B cell (primary cell): ENCODE measurements at regions not wholly inside any gene's neighbourhood (a gene's known extent, or its start where the extent isn't known, plus 50 kb on each side); places are given as distances from the start of the nearest gene placed in this dataset.

ENCODE experiments used
- ATAC-seq: fragments of 200-7000 bp; cut with Tn5 transposase; one replicate; pipeline ENCODE4 v1.10.0; 2021; ENCODE audit warnings: low read depth, mild to moderate bottlenecking, moderate number of reproducible peaks, moderate library complexity
- CTCF ChIA-PET: fragments of 350-600 bp; sonication (Branson Sonifier 250); formaldehyde crosslinking; loops from one replicate; lab custom pipeline; 2021; ENCODE audit warnings: antibody characterized with exemption, inconsistent platforms; lab: Charles Lee
- POLR2A ChIA-PET: fragments of 350-600 bp; sonication (Branson Sonifier 250); formaldehyde crosslinking; loops from one replicate; lab custom pipeline; 2021; ENCODE audit warnings: antibody characterized with exemption; lab: Charles Lee
- DNase-seq: peaks from one replicate; pipeline ENCODE4 v3.0.0; 2013
- H2AFZ ChIP-seq: 2 replicates; pipeline ENCODE4 v1.6.1; 2012; ENCODE audit warnings: mild to moderate bottlenecking, low read depth, low read length; ENCODE audit not compliant: insufficient read depth, poor library complexity, severe bottlenecking
- H3K27ac ChIP-seq, 2 donors: 1 replicate in 1 of 2; 2 replicates in 1 of 2; pipeline ENCODE4 v1.5.1; 2012 to 2013; ENCODE audit warnings: low read length in 2 of 2, mild to moderate bottlenecking in 2 of 2, moderate library complexity in 1 of 2
- H3K27me3 ChIP-seq, 4 experiments: fragments of 200-600 bp in 1 of 4; sonication (generic) in 1 of 4; replicated peaks in 1 of 4; 1 replicate in 2 of 4; 2 replicates in 2 of 4; pipeline versions ENCODE4 v1.6.1 to v1.7.0; 2013 to 2016; ENCODE audit warnings: low read length in 3 of 4, mild to moderate bottlenecking in 2 of 4, mixed read lengths in 1 of 4, moderate library complexity in 1 of 4; ENCODE audit not compliant: insufficient read depth in 4 of 4, control insufficient read depth in 3 of 4; ENCODE audit errors: control extremely low read depth in 1 of 4
- H3K36me3 ChIP-seq, 2 experiments: replicated peaks in 1 of 2; 1 replicate in 1 of 2; 2 replicates in 1 of 2; pipeline versions ENCODE4 v1.6.1 to v1.7.1; 2013; ENCODE audit warnings: low read length in 1 of 2; ENCODE audit not compliant: insufficient read depth in 2 of 2, control insufficient read depth in 1 of 2; ENCODE audit errors: control extremely low read depth in 1 of 2, extremely low read depth in 1 of 2
- H3K4me1 ChIP-seq, 2 donors: fragments of 200-600 bp in 1 of 2; sonication (generic) in 1 of 2; 1 replicate in 1 of 2; 2 replicates in 1 of 2; pipeline versions ENCODE4 v1.5.1 to v1.6.1; 2013 to 2017; ENCODE audit warnings: low read length in 2 of 2; ENCODE audit not compliant: control insufficient read depth in 2 of 2, insufficient read depth in 2 of 2
- H3K4me2 ChIP-seq: replicated peaks from 2 replicates; pipeline ENCODE3; 2012; ENCODE audit warnings: mild to moderate bottlenecking, low read depth, low read length; ENCODE audit not compliant: poor library complexity, severe bottlenecking
- H3K4me3 ChIP-seq, 5 experiments: fragments of 200-600 bp in 1 of 5; sonication (generic) in 1 of 5; 1 replicate in 3 of 5; 2 replicates in 2 of 5; pipeline versions ENCODE4 v1.5.1 to v1.7.0; 2011 to 2016; ENCODE audit warnings: low read length in 4 of 5, mild to moderate bottlenecking in 4 of 5, low read depth in 2 of 5, control low read depth in 1 of 5, moderate library complexity in 1 of 5; ENCODE audit not compliant: insufficient read depth in 1 of 5; ENCODE audit errors: control extremely low read depth in 1 of 5, extremely low read depth in 1 of 5
- H3K79me2 ChIP-seq: fragments of 200-600 bp; sonication (generic); one replicate; pipeline ENCODE4 v1.6.0; 2016; ENCODE audit warnings: low read length; ENCODE audit not compliant: control insufficient read depth, insufficient read depth
- H3K9ac ChIP-seq: fragments of 200-600 bp; sonication (generic); 2 replicates; pipeline ENCODE4 v1.6.1; 2017; ENCODE audit warnings: mild to moderate bottlenecking, low read length, moderate library complexity
- H3K9me3 ChIP-seq, 3 donors: one replicate each; pipeline versions ENCODE4 v1.6.1 to v1.7.1; 2013; ENCODE audit warnings: low read length in 2 of 3; ENCODE audit not compliant: control insufficient read depth in 2 of 3, insufficient read depth in 1 of 3; ENCODE audit errors: control extremely low read depth in 1 of 3
- H4K20me1 ChIP-seq: 2 replicates; pipeline ENCODE4 v1.6.0; 2012; ENCODE audit warnings: mild to moderate bottlenecking, low read length; ENCODE audit not compliant: insufficient read depth, control insufficient read depth, poor library complexity, severe bottlenecking
- H3K27ac Mint-ChIP-seq: one replicate; pipeline ENCODE4 v1.8.0; 2021; ENCODE audit warnings: mixed read lengths
- H3K27me3 Mint-ChIP-seq: one replicate; pipeline ENCODE4 v1.8.0; 2021; ENCODE audit warnings: mixed read lengths
- H3K4me1 Mint-ChIP-seq: one replicate; pipeline ENCODE4 v1.8.0; 2021; ENCODE audit warnings: mixed read lengths
- H3K4me3 Mint-ChIP-seq: one replicate; pipeline ENCODE4 v1.8.0; 2021; ENCODE audit warnings: mixed read lengths
- H3K9me3 Mint-ChIP-seq: one replicate; pipeline ENCODE4 v1.8.0; 2022; ENCODE audit warnings: mixed read lengths; ENCODE audit not compliant: insufficient read depth
- CTCF ChIP-seq: fragments of 200-600 bp; IDR thresholded peaks from one replicate; pipeline ENCODE4 v1.8.0; 2022; ENCODE audit warnings: antibody characterized with exemption, mild to moderate bottlenecking
- EZH2 ChIP-seq: IDR thresholded peaks from 2 replicates; pipeline ENCODE4 v1.6.1; 2012; ENCODE audit warnings: borderline replicate concordance, low read depth, mild to moderate bottlenecking, moderate library complexity, low read length; ENCODE audit not compliant: insufficient read depth, poor library complexity, severe bottlenecking
- WGBS: methylation state at CpG from one replicate; pipeline ENCODE4 v1.1.5; 2013; ENCODE audit warnings: missing lambda C conversion rate; ENCODE audit not compliant: insufficient coverage; 5-methylcytosine and 5-hydroxymethylcytosine counted together
- intact Hi-C: fragments of 100-400 bp; cut with micrococcal nuclease; formaldehyde crosslinking; loops from one replicate; pipeline ENCODE4 v1.10.0; 2022

GRCh38 chr4:164410401-164410800 is 343.5 kb upstream of the SMIM31 start:
- H3K27ac ChIP-seq: no peak overlapping the region
- ChIA-PET CTCF (no interaction called here), POLR2A (no interaction called here)
- ATAC-seq: no peak
- H3K4me1 ChIP-seq: no peaks in the 10 kb centered on the region
- H3K9ac ChIP-seq: no peak overlapping the region
- DNase-seq: no peak
- H3K4me3 ChIP-seq: no peak overlapping the region
- H3K9me3 ChIP-seq: no peaks in the 10 kb centered on the region
- no peaks in the 10 kb centered on the region for H3K79me2 ChIP-seq
- no peaks in the 10 kb centered on the region for H3K9me3 Mint-ChIP-seq
- no peak overlapping the region for H3K4me3 Mint-ChIP-seq
- no peak for TF ChIP-seq CTCF
- no peak for TF ChIP-seq EZH2
- no peak overlapping the region for H3K4me2 ChIP-seq
- WGBS: 96% methylated on average over 3 of the region's 4 CpGs
- no peaks in the 10 kb centered on the region for H4K20me1 ChIP-seq
- no peaks in the 10 kb centered on the region for H3K4me1 Mint-ChIP-seq
- no peaks in the 10 kb centered on the region for H3K36me3 ChIP-seq
- H3K27me3 Mint-ChIP-seq: no peaks in the 10 kb centered on the region
- intact Hi-C loops: no loop called here
- no peak overlapping the region for H3K27ac Mint-ChIP-seq
- H2AFZ ChIP-seq: no peak overlapping the region
- no peaks in the 10 kb centered on the region for H3K27me3 ChIP-seq

- no peak overlapping the region for H3K27ac ChIP-seq
- WGBS: 63% methylated on average over 1 of the region's 1 CpG
- H3K4me2 ChIP-seq: no peak overlapping the region
- ATAC-seq (no peak), DNase-seq (no peak)
- H3K4me1 Mint-ChIP-seq: no peaks in the 10 kb centered on the region
- H3K4me3 ChIP-seq: no peak overlapping the region
- H3K27me3 ChIP-seq: no peaks in the 10 kb centered on the region
- no peaks in the 10 kb centered on the region for H3K9me3 ChIP-seq
- H3K36me3 ChIP-seq: no peaks in the 10 kb centered on the region
- intact Hi-C loops: no loop called here
- no peaks in the 10 kb centered on the region for H3K79me2 ChIP-seq
- ChIA-PET POLR2A (no interaction called here), CTCF (no interaction called here)
- H3K9ac ChIP-seq: no peak overlapping the region
- no peaks in the 10 kb centered on the region for H3K9me3 Mint-ChIP-seq
- no peak for TF ChIP-seq CTCF
- TF ChIP-seq EZH2: no peak
- no peaks in the 10 kb centered on the region for H3K27me3 Mint-ChIP-seq
- H2AFZ ChIP-seq: no peak overlapping the region
- H4K20me1 ChIP-seq: no peaks in the 10 kb centered on the region
- H3K4me1 ChIP-seq: no peaks in the 10 kb centered on the region
- H3K27ac Mint-ChIP-seq: no peak overlapping the region
- no peak overlapping the region for H3K4me3 Mint-ChIP-seq
Measured at GRCh38 chr4:164412246-164412645, 341.7 kb upstream of the SMIM31 start.
